ENCODE measurements at regions not wholly inside any gene's neighbourhood (a gene's known extent, or its start where the extent isn't known, plus 50 kb on each side); places are given as distances from the start of the nearest gene placed in this dataset.

GRCh38 chr1:79885101-79885500, 878.6 kb upstream of the ADGRL4 start:
- Histone ChIP-seq H3K4me3 (no peak overlapping the region), H3K27me3 (ENCODE audit: low read depth) (no peaks in the 10 kb centered on the region), H3K27ac (replicated peaks) (no peak overlapping the region), H3K9me3 (replicated peaks) (peaks cover 14% of the 10 kb centered on the region), H3K4me1 (no peaks in the 10 kb centered on the region), H3K36me3 (no peaks in the 10 kb centered on the region)
- intact Hi-C loops (cut with micrococcal nuclease) = no loop called here
- TF ChIP-seq, protein P1, sequence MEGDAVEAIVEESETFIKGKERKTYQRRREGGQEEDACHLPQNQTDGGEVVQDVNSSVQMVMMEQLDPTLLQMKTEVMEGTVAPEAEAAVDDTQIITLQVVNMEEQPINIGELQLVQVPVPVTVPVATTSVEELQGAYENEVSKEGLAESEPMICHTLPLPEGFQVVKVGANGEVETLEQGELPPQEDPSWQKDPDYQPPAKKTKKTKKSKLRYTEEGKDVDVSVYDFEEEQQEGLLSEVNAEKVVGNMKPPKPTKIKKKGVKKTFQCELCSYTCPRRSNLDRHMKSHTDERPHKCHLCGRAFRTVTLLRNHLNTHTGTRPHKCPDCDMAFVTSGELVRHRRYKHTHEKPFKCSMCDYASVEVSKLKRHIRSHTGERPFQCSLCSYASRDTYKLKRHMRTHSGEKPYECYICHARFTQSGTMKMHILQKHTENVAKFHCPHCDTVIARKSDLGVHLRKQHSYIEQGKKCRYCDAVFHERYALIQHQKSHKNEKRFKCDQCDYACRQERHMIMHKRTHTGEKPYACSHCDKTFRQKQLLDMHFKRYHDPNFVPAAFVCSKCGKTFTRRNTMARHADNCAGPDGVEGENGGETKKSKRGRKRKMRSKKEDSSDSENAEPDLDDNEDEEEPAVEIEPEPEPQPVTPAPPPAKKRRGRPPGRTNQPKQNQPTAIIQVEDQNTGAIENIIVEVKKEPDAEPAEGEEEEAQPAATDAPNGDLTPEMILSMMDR (IDR thresholded peaks at IDR 0.05; ENCODE audit: borderline replicate concordance) = no peak
- no peak for DNase-seq

GRCh38 chr1:79877086-79877485, 870.6 kb upstream of the ADGRL4 start:
- Histone ChIP-seq H3K27me3 (ENCODE audit: low read depth) (no peaks in the 10 kb centered on the region), H3K36me3 (no peaks in the 10 kb centered on the region), H3K4me3 (no peak overlapping the region), H3K4me1 (no peaks in the 10 kb centered on the region), H3K27ac (replicated peaks) (no peak overlapping the region), H3K9me3 (replicated peaks) (peaks cover 27% of the 10 kb centered on the region)
- TF ChIP-seq, protein P1 (IDR thresholded peaks at IDR 0.05; ENCODE audit: borderline replicate concordance) = no peak
- DNase-seq = no peak
- intact Hi-C loops (cut with micrococcal nuclease) = no loop called here

GRCh38 chr1:79875187-79875586, 868.7 kb upstream of the ADGRL4 start:
- intact Hi-C loops (cut with micrococcal nuclease) = no loop called here

GRCh38 chr1:79874289-79874688, 867.8 kb upstream of the ADGRL4 start:
- TF ChIP-seq, protein P1 (IDR thresholded peaks at IDR 0.05; ENCODE audit: borderline replicate concordance) = no peak
- no peaks in the 10 kb centered on the region for H3K27me3 ChIP-seq (ENCODE audit: low read depth)
- no peak overlapping the region for H3K27ac ChIP-seq (replicated peaks)
- H3K4me1 ChIP-seq = no peaks in the 10 kb centered on the region
- H3K9me3 ChIP-seq (replicated peaks) = peaks cover 18% of the 10 kb centered on the region
- intact Hi-C loops (cut with micrococcal nuclease) = no loop called here
- H3K36me3 ChIP-seq = no peaks in the 10 kb centered on the region
- H3K4me3 ChIP-seq = no peak overlapping the region
- DNase-seq = no peak

More at GRCh38 chr1:79875187-79875586, 868.7 kb upstream of the ADGRL4 start:
- DNase-seq = no peak
- H3K36me3 ChIP-seq = no peaks in the 10 kb centered on the region
- H3K27me3 ChIP-seq (ENCODE audit: low read depth) = no peaks in the 10 kb centered on the region
- H3K9me3 ChIP-seq (replicated peaks) = peaks cover 23% of the 10 kb centered on the region
- no peak overlapping the region for H3K27ac ChIP-seq (replicated peaks)
- no peak overlapping the region for H3K4me3 ChIP-seq
- H3K4me1 ChIP-seq = no peaks in the 10 kb centered on the region
- TF ChIP-seq, protein P1 (IDR thresholded peaks at IDR 0.05; ENCODE audit: borderline replicate concordance) = no peak

GRCh38 chr1:79859212-79859948, 852.9 kb upstream of the ADGRL4 start:
- H3K4me1 ChIP-seq = no peaks in the 10 kb centered on the region
- no peak for DNase-seq
- no peak overlapping the region for H3K4me3 ChIP-seq
- TF ChIP-seq, protein P1 (IDR thresholded peaks at IDR 0.05; ENCODE audit: borderline replicate concordance) = no peak
- intact Hi-C loops (cut with micrococcal nuclease) = no loop called here
- no peak overlapping the region for H3K27ac ChIP-seq (replicated peaks)
- no peaks in the 10 kb centered on the region for H3K9me3 ChIP-seq (replicated peaks)
- no peaks in the 10 kb centered on the region for H3K36me3 ChIP-seq
- no peaks in the 10 kb centered on the region for H3K27me3 ChIP-seq (ENCODE audit: low read depth)
